ENCODE measurements at regions not wholly inside any gene's neighbourhood (a gene's known extent, or its start where the extent isn't known, plus 50 kb on each side); places are given as distances from the start of the nearest gene placed in this dataset.

DNA sequence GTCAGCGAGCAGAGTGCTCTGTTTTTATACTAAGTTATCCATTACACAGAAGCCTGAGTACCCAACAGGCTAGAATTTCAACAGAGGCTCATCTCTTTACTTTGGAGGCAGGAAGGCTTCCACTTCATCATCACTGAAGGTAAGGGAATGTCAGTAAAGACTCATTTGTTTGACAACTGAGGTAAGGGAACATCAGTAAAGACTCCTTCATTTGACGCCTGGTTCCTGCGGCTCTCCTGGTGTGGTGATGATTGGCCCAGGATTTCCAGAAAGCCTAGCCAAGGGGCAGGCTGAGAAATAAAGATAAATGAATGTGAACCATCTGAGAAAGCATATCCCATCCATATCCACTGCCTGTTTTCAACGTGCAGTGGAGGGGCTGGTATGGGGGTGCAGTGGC lies 244.6 kb upstream of the ECI2 start (continued):
- TF ChIP-seq, protein P1, sequence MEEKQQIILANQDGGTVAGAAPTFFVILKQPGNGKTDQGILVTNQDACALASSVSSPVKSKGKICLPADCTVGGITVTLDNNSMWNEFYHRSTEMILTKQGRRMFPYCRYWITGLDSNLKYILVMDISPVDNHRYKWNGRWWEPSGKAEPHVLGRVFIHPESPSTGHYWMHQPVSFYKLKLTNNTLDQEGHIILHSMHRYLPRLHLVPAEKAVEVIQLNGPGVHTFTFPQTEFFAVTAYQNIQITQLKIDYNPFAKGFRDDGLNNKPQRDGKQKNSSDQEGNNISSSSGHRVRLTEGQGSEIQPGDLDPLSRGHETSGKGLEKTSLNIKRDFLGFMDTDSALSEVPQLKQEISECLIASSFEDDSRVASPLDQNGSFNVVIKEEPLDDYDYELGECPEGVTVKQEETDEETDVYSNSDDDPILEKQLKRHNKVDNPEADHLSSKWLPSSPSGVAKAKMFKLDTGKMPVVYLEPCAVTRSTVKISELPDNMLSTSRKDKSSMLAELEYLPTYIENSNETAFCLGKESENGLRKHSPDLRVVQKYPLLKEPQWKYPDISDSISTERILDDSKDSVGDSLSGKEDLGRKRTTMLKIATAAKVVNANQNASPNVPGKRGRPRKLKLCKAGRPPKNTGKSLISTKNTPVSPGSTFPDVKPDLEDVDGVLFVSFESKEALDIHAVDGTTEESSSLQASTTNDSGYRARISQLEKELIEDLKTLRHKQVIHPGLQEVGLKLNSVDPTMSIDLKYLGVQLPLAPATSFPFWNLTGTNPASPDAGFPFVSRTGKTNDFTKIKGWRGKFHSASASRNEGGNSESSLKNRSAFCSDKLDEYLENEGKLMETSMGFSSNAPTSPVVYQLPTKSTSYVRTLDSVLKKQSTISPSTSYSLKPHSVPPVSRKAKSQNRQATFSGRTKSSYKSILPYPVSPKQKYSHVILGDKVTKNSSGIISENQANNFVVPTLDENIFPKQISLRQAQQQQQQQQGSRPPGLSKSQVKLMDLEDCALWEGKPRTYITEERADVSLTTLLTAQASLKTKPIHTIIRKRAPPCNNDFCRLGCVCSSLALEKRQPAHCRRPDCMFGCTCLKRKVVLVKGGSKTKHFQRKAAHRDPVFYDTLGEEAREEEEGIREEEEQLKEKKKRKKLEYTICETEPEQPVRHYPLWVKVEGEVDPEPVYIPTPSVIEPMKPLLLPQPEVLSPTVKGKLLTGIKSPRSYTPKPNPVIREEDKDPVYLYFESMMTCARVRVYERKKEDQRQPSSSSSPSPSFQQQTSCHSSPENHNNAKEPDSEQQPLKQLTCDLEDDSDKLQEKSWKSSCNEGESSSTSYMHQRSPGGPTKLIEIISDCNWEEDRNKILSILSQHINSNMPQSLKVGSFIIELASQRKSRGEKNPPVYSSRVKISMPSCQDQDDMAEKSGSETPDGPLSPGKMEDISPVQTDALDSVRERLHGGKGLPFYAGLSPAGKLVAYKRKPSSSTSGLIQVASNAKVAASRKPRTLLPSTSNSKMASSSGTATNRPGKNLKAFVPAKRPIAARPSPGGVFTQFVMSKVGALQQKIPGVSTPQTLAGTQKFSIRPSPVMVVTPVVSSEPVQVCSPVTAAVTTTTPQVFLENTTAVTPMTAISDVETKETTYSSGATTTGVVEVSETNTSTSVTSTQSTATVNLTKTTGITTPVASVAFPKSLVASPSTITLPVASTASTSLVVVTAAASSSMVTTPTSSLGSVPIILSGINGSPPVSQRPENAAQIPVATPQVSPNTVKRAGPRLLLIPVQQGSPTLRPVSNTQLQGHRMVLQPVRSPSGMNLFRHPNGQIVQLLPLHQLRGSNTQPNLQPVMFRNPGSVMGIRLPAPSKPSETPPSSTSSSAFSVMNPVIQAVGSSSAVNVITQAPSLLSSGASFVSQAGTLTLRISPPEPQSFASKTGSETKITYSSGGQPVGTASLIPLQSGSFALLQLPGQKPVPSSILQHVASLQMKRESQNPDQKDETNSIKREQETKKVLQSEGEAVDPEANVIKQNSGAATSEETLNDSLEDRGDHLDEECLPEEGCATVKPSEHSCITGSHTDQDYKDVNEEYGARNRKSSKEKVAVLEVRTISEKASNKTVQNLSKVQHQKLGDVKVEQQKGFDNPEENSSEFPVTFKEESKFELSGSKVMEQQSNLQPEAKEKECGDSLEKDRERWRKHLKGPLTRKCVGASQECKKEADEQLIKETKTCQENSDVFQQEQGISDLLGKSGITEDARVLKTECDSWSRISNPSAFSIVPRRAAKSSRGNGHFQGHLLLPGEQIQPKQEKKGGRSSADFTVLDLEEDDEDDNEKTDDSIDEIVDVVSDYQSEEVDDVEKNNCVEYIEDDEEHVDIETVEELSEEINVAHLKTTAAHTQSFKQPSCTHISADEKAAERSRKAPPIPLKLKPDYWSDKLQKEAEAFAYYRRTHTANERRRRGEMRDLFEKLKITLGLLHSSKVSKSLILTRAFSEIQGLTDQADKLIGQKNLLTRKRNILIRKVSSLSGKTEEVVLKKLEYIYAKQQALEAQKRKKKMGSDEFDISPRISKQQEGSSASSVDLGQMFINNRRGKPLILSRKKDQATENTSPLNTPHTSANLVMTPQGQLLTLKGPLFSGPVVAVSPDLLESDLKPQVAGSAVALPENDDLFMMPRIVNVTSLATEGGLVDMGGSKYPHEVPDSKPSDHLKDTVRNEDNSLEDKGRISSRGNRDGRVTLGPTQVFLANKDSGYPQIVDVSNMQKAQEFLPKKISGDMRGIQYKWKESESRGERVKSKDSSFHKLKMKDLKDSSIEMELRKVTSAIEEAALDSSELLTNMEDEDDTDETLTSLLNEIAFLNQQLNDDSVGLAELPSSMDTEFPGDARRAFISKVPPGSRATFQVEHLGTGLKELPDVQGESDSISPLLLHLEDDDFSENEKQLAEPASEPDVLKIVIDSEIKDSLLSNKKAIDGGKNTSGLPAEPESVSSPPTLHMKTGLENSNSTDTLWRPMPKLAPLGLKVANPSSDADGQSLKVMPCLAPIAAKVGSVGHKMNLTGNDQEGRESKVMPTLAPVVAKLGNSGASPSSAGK (IDR thresholded peaks at IDR 0.05) = 0 out of 2 replicates have a peak, but pooled peaks have one; percentile 33
- TF ChIP-seq SMAD4 (CRISPR knock-in tag; conservative IDR thresholded peaks at IDR 0.05) (peak; percentile 27; the same call in 1 of the 2 replicates), HSF4 (CRISPR knock-in tag; IDR thresholded peaks at IDR 0.05; ENCODE audit: borderline replicate concordance) (no peak), TRIM28 (IDR thresholded peaks at IDR 0.05) (no peak)
- TF ChIP-seq, protein P2, sequence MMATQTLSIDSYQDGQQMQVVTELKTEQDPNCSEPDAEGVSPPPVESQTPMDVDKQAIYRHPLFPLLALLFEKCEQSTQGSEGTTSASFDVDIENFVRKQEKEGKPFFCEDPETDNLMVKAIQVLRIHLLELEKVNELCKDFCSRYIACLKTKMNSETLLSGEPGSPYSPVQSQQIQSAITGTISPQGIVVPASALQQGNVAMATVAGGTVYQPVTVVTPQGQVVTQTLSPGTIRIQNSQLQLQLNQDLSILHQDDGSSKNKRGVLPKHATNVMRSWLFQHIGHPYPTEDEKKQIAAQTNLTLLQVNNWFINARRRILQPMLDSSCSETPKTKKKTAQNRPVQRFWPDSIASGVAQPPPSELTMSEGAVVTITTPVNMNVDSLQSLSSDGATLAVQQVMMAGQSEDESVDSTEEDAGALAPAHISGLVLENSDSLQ (IDR thresholded peaks at IDR 0.05) = peak; percentile 66

Data from K562 (cell line).